ENCODE measurements at regions not wholly inside any gene's neighbourhood (a gene's known extent, or its start where the extent isn't known, plus 50 kb on each side); places are given as distances from the start of the nearest gene placed in this dataset.

GRCh38 chr20:21017528-21018085 is 88.6 kb downstream of the LINC00237 start:
- H2AFZ ChIP-seq (ENCODE audit: low read depth, low read length), result no peak overlapping the region
- no peak for TF ChIP-seq CTCF (IDR thresholded peaks at IDR 0.05; ENCODE audit: insufficient read depth, low read depth, low read length)
- TF ChIP-seq EZH2 (IDR thresholded peaks at IDR 0.05; ENCODE audit: insufficient read depth, low read length), result no peak
- no peak overlapping the region for H3K4me3 ChIP-seq (ENCODE audit: insufficient read depth, low read depth, low read length)
- peaks cover 2% of the 10 kb centered on the region for H3K9me3 Mint-ChIP-seq (ENCODE audit: unreplicated experiment)
- no peak overlapping the region for H3K4me3 Mint-ChIP-seq (ENCODE audit: unreplicated experiment)
- H3K4me1 Mint-ChIP-seq (ENCODE audit: low read depth, unreplicated experiment), result no peaks in the 10 kb centered on the region
- FAIRE-seq (no peak), DNase-seq (ENCODE audit: low read depth) (no peak)
- no peaks in the 10 kb centered on the region for H3K36me3 ChIP-seq (ENCODE audit: insufficient read depth, low read length)
- H3K9ac ChIP-seq (ENCODE audit: low read length), result no peak overlapping the region
- H3K27ac ChIP-seq (ENCODE audit: low read depth, low read length), result no peak overlapping the region
- no peak overlapping the region for H3K27ac Mint-ChIP-seq (ENCODE audit: unreplicated experiment)
- no peaks in the 10 kb centered on the region for H3K79me2 ChIP-seq (ENCODE audit: insufficient read depth, low read length)
- no peaks in the 10 kb centered on the region for H3K4me1 ChIP-seq (ENCODE audit: insufficient read depth, low read length)
- H3K27me3 Mint-ChIP-seq (ENCODE audit: low read depth, unreplicated experiment), result peaks cover 13% of the 10 kb centered on the region
- H3K27me3 ChIP-seq (ENCODE audit: insufficient read depth, low read length), result no peaks in the 10 kb centered on the region
- no peaks in the 10 kb centered on the region for H3K9me3 ChIP-seq (ENCODE audit: insufficient read depth, low read depth, low read length)
- H3K36me3 Mint-ChIP-seq (ENCODE audit: low read depth, unreplicated experiment), result no peaks in the 10 kb centered on the region
- no peak overlapping the region for H3K4me2 ChIP-seq (ENCODE audit: low read length)
- H4K20me1 ChIP-seq (ENCODE audit: insufficient read depth, low read length), result no peaks in the 10 kb centered on the region

- H3K4me2 ChIP-seq (ENCODE audit: low read length), result no peak overlapping the region
- H3K36me3 ChIP-seq (ENCODE audit: insufficient read depth, low read length), result no peaks in the 10 kb centered on the region
- H3K27ac Mint-ChIP-seq (ENCODE audit: unreplicated experiment), result no peak overlapping the region
- no peaks in the 10 kb centered on the region for H4K20me1 ChIP-seq (ENCODE audit: insufficient read depth, low read length)
- H3K4me3 Mint-ChIP-seq (ENCODE audit: unreplicated experiment), result no peak overlapping the region
- peaks cover 2% of the 10 kb centered on the region for H3K9me3 Mint-ChIP-seq (ENCODE audit: unreplicated experiment)
- H3K79me2 ChIP-seq (ENCODE audit: insufficient read depth, low read length), result no peaks in the 10 kb centered on the region
- H3K4me3 ChIP-seq (ENCODE audit: insufficient read depth, low read depth, low read length), result no peak overlapping the region
- H3K27ac ChIP-seq (ENCODE audit: low read depth, low read length), result no peak overlapping the region
- no peaks in the 10 kb centered on the region for H3K4me1 Mint-ChIP-seq (ENCODE audit: low read depth, unreplicated experiment)
- DNase-seq (ENCODE audit: low read depth), result no peak
- no peak overlapping the region for H3K9ac ChIP-seq (ENCODE audit: low read length)
- H3K4me1 ChIP-seq (ENCODE audit: insufficient read depth, low read length), result no peaks in the 10 kb centered on the region
- FAIRE-seq, result no peak
- H2AFZ ChIP-seq (ENCODE audit: low read depth, low read length), result no peak overlapping the region
- H3K36me3 Mint-ChIP-seq (ENCODE audit: low read depth, unreplicated experiment), result no peaks in the 10 kb centered on the region
- H3K27me3 ChIP-seq (ENCODE audit: insufficient read depth, low read length), result no peaks in the 10 kb centered on the region
- no peak for TF ChIP-seq CTCF (IDR thresholded peaks at IDR 0.05; ENCODE audit: insufficient read depth, low read depth, low read length)
- TF ChIP-seq EZH2 (IDR thresholded peaks at IDR 0.05; ENCODE audit: insufficient read depth, low read length), result no peak
- H3K27me3 Mint-ChIP-seq (ENCODE audit: low read depth, unreplicated experiment), result peaks cover 13% of the 10 kb centered on the region
- peaks cover 4% of the 10 kb centered on the region for H3K9me3 ChIP-seq (ENCODE audit: insufficient read depth, low read depth, low read length)
Measured at GRCh38 chr20:21016751-21017150, 89.4 kb downstream of the LINC00237 start.

- H3K4me3 Mint-ChIP-seq (ENCODE audit: unreplicated experiment), result no peak overlapping the region
- Histone ChIP-seq H3K27ac (ENCODE audit: low read depth, low read length) (no peak overlapping the region), H3K36me3 (ENCODE audit: insufficient read depth, low read length) (no peaks in the 10 kb centered on the region), H3K9me3 (ENCODE audit: insufficient read depth, low read depth, low read length) (peaks cover 5% of the 10 kb centered on the region), H2AFZ (ENCODE audit: low read depth, low read length) (no peak overlapping the region), H3K4me2 (ENCODE audit: low read length) (no peak overlapping the region), H4K20me1 (ENCODE audit: insufficient read depth, low read length) (no peaks in the 10 kb centered on the region), H3K79me2 (ENCODE audit: insufficient read depth, low read length) (no peaks in the 10 kb centered on the region), H3K4me1 (ENCODE audit: insufficient read depth, low read length) (no peaks in the 10 kb centered on the region), H3K9ac (ENCODE audit: low read length) (no peak overlapping the region), H3K27me3 (ENCODE audit: insufficient read depth, low read length) (no peaks in the 10 kb centered on the region), H3K4me3 (ENCODE audit: insufficient read depth, low read depth, low read length) (no peak overlapping the region)
- peaks cover 10% of the 10 kb centered on the region for H3K27me3 Mint-ChIP-seq (ENCODE audit: low read depth, unreplicated experiment)
- peaks cover 5% of the 10 kb centered on the region for H3K9me3 Mint-ChIP-seq (ENCODE audit: unreplicated experiment)
- no peak for DNase-seq (ENCODE audit: low read depth)
- no peaks in the 10 kb centered on the region for H3K36me3 Mint-ChIP-seq (ENCODE audit: low read depth, unreplicated experiment)
- no peak for FAIRE-seq
- H3K27ac Mint-ChIP-seq (ENCODE audit: unreplicated experiment), result no peak overlapping the region
- no peak for TF ChIP-seq EZH2 (IDR thresholded peaks at IDR 0.05; ENCODE audit: insufficient read depth, low read length)
- no peak for TF ChIP-seq CTCF (IDR thresholded peaks at IDR 0.05; ENCODE audit: insufficient read depth, low read depth, low read length)
- H3K4me1 Mint-ChIP-seq (ENCODE audit: low read depth, unreplicated experiment), result no peaks in the 10 kb centered on the region
Measured at GRCh38 chr20:21014528-21014927, 91.6 kb downstream of the LINC00237 start.
